ENCODE measurements at regions not wholly inside any gene's neighbourhood (a gene's known extent, or its start where the extent isn't known, plus 50 kb on each side); places are given as distances from the start of the nearest gene placed in this dataset.
"Not testable (repeated sequence)": the region's sequence is repeated elsewhere in the genome, so short reads cannot be mapped to it uniquely, and the experiment has no call there.

DNA sequence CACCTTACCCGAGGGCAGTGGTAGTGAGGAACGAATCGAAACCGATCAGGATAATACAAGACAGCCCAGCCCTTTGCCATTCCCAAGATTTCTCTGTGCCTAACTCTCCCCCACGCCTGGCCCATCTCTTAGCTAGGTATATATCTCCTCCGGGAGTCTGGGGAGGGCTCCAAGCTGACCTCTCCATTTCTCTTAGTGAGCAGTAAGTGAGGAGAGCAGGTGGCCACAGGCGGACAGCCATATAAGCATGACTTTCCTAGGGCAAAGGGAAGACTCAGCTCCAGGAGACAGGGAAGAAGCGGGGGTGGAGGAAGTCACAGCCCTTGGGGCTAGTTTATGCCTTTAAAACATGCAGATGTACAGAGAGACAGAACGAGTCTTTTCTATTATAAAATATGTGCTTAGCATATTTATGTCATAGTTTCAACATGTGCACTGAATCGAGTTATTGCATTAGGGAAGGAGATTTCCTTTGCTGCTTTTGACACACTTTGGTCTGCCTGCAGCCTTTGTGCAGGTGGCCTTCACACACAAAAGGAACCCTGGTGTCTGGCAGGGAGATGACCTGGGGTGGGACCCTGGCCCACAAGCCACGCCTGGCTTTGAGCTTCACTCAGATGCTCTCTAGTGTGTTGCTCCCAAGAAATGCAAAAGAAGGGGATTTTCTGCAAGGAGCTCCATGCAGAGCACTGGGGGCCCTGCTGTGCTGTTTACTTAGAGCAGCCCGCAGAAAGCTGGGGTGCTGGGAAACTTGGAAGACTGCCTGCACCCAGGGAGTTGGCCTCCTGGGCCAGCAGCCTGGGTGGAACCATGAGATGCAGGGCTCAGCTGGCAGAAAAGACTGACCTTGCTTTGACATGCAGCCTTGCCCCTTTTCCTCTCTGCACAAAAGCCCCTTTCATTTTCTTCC, 613.3 kb downstream of the BCOR start:
- DNase-seq: no peak

DNA sequence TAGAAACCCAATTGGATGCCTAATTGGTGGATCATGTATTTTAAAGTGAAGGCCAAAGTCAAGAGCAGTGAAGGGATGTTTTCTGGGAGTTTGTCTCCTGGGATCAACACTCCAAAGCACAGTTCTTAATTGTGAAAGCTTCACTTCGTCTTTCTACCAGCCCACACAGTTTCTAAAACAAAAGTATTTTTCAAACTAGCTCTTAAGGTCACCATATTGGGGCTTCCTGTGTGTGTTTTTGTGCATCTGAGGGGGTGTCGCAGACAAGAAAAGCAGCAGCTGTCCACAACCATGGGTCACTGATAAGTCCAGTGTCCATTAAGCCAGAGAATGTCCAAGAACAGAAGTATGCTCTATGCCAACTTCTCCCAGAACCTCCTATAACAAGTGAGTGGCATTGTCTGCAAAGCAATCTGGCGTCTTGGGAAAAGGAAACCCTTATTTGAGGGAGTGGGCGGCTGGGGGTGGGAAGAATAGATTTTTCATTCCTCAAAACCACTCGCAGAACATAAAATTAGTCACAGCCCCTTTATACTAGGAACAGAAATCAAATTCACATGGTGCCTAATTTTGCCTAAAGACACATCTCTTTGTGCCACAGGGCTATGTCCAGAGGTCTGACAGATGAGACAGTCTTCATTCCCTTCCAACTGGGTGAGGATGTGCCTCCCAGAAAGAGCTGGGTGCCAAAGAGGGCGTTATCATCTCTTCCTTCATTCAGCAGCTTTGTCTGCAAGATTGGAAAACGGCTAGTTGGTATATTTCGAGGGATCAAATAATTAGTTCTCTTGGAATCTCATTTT, 610.4 kb downstream of the BCOR start:
- DNase-seq: peak; percentile 26 to 38

DNA sequence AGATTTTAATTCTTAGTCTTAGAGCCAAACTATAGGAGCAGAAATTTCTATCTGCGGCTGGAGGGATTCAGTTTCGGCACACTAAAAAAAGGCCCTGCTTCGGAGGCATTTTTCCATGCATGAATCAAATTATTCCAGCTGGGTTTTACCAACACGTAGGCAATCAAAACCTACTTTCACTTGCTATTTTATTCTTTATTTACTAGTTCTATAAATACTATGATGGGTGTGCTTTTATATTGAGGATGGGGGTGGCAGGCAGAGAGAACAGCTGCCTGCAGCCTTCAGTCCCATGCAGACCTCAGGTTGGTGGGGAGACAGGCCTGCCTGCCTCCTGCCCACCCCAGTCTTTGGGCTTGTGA, 609.8 kb downstream of the BCOR start:
- DNase-seq: no peak

- peak; percentile 53 to 57 for DNase-seq
Measured at GRCh38 chrX:39491548-39492297, 606.0 kb downstream of the BCOR start.

DNA sequence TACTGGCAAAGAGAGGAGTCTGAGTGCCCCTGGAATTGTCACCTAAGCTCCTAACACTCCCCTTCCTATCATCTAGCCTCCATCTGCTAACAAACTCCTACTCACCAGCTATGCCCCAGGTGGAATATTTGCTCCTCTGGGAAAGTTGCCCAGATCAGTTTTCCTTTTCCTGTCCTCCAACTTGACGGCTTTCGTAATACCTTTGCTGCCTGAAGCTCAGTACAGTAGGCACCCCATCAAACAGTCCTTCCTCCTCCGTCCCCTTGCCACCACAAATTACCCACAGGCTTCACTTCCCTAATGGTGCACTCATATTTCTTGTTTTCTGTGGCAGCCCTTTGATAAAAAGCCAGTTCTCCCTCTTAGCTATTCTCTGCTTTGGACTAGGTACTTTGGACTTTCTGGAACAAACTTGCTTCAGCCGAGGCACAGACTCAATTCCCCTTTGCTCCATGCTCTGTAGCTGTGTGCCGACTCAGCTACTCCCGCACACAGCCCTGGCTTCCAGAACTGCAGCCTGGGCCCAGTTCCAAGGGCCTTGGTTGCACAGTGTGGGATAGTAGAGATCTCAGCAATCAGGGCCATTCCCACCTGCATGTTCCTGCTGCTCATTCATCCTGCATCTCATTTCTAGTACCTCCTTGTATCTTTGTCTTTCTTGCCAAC, 605.1 kb downstream of the BCOR start:
- peak; percentile 47 to 52 for DNase-seq

- DNase-seq: no peak
Measured at GRCh38 chrX:39493168-39493567, 604.6 kb downstream of the BCOR start.

DNA sequence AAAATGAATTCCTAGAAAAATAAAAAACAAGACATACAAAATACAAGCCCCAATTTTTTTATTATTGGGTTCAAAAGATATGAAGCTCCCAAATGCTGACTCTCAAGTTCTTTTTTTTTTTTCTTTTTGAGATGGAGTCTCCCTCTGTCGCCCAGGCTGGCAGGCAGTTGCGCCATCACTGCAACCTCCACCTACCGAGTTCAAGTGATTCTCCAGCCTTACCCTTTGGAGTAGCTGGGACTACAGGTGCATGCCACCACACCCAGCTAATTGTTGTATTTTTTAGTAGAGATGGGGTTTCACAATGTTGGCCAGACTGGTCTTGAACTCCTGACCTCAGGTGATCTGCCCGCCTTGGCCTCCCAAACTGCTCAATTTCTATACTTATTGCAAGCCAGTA, 600.6 kb downstream of the BCOR start:
- DNase-seq: not testable (repeated sequence)

DNA sequence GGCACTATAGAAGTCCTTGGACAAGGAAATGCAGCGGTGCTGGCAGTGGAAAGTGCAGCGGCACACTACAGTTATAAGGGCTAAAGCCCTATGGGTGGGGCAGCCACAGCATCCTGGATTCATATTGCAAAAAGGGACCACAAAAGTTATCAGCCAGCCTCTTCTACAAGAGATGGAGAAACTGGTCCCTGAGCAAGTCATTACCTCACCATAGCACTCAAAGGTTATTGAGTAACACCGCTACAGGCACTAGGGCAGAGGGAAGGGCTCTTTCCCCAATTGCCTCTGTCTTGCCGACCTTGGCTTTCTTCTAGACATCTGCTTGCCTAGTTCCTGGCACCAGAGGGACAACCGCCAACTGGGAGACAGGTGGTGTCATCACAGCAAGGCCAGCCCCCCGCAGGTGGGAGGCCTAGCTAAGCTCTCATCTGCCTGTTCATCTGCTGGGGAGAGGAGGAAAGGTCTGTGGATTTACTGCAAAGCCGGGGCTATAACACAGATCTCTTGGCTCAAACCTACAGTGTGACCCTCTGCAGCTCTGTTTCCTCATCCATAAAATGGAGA, 600.0 kb downstream of the BCOR start:
- DNase-seq: peak; percentile 54 to 72

- DNase-seq: no peak
Measured at GRCh38 chrX:39499996-39500395, 597.8 kb downstream of the BCOR start.

GRCh38 chrX:39501822-39502221, 595.9 kb downstream of the BCOR start:
- no peak for DNase-seq

GRCh38 chrX:39502486-39502885, 595.3 kb downstream of the BCOR start:
- peak; percentile 25 to 58 for DNase-seq

- DNase-seq: no peak
Measured at GRCh38 chrX:39504227-39504626, 593.5 kb downstream of the BCOR start.

DNA sequence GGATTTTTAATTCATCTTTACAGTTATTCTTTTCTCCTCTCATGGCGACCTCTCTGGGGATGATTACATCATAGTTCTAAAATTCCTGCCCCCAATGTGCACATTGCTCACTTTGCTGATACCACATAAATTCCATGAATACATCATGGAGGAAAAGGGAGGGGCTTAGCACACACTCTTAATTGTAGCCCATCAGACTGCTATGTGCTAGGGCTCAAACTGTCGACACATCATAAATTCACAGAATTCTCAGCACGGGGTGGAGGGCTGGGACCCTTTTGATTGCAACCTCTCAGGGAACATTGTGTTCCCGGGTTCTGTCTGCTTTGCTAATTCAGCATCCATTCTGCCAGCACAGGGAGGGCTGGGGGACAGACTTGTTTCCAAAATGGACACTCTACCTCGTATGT, 592.9 kb downstream of the BCOR start:
- no peak for DNase-seq

DNA sequence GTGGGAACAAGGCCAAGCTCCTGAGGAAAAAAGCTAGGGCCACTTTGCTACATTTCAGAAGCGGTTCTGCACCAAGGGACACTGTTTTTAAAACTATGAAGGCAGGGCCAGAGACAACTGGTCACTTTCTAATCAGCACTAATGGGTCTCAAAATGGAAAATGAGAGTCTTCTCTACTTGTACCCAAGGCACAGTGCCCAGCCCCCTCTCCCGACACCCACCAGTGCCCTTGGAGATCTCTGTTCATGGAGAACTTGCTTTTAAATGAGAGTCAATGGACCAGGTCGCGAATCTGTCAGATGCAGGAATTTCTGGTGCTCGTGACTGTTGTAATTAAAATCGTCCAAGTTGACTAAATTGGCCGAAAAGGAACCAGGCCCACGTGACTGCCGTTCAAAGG, 591.6 kb downstream of the BCOR start:
- DNase-seq: no peak

DNA sequence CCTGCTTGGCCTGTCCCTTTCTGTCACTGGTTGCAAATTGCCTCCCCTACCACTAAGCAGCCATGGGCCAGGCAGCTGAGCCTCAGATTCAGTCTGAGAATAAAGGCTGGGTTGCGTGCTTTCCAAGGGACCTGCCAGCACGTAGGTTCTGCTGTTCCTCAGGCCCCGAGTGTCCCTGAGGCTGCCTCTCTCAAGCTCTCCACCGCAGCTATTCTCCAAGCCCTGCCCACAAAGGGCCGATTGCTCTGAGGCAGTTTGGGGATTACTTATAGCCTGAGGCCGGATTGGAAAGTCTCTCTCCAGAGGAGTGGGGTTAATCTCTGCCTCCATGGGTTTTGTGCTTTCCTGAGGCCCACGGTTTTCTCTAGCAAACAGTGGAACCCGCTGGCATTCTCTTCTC, 590.7 kb downstream of the BCOR start:
- DNase-seq: no peak

GRCh38 chrX:39507617-39508299, 590.0 kb downstream of the BCOR start:
- no peak for DNase-seq

GRCh38 chrX:39508300-39508692, 589.5 kb downstream of the BCOR start:
- no peak for DNase-seq

GRCh38 chrX:39509157-39509556, 588.6 kb downstream of the BCOR start:
- DNase-seq: no peak

DNA sequence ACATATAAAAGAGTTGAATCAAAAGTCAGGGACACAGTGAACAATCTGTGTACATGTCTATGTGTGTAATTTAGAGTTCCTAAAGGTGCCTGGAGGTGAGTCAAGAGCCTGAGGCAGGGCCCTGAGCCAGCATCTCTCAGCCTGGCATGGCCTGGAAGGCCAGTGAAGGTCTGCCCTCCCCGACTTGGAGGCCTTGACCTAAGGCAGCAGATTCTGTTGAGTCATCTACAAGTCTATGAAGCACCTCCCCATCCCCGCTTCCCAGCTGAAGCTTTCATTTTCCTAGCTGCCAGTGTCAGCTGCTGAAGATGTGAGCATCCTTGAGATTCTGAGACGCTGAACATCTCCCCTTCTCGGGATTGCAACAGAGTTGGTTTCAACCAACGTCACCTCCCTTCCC, 583.9 kb downstream of the BCOR start:
- no peak for DNase-seq

GRCh38 chrX:39514801-39515200, 583.0 kb downstream of the BCOR start:
- no peak for DNase-seq

DNA sequence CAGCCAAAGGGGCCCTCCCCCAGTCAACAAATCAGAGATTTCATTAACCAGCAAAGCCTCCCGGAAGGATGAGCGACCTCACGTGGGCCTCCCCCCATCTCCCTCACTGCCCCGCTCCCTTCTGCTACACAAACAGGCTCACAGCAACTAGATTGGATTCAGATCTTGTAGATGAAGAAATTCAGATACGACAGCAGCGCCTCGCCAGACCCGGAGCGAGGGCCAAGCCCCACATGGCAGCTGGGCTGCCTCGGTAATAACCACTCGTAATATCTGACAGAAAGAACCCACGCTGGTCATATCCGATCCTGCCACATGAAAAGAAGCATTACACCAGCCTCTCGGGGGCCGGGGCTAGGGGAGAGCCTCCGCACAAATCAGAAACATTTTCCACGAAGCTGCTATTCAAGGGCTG, 581.3 kb downstream of the BCOR start:
- no peak for DNase-seq

All from inflammatory macrophage (primary cell).